ENCODE measurements at regions not wholly inside any gene's neighbourhood (a gene's known extent, or its start where the extent isn't known, plus 50 kb on each side); places are given as distances from the start of the nearest gene placed in this dataset.

DNA sequence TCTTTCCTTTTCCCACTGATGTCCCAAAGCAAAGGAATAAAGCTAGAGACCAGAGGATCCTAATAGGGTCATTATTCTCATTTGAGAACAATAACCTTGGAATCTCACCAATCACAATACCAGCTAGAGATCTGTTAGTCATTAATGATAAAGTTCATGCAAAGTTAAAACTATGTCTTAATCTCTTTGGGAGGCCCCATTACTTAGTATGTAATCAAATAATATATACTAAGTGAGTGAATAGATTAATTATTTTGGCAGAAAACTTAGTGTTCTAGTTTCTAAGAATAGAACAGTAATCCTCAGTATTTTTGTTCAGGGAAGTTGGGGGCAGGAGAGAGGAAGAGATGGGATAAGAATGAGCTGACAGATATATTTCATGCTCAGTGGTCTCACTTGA is 227.2 kb downstream of the MTERF1 start:
- no peak for TF ChIP-seq CTCF (IDR thresholded peaks at IDR 0.05)
- no peak for TF ChIP-seq POLR2A (IDR thresholded peaks at IDR 0.05)
